SK-N-SH (cell line): ENCODE measurements at regions not wholly inside any gene's neighbourhood (a gene's known extent, or its start where the extent isn't known, plus 50 kb on each side); places are given as distances from the start of the nearest gene placed in this dataset.

Source experiments
- CTCF ChIA-PET: fragments of 300-600, 350-600 bp; formaldehyde crosslinking; extraction: SDS; loops from one replicate; lab custom pipeline; 2021; lab: Yijun Ruan, JAX
- POLR2A ChIA-PET: fragments of 350-600 bp; sonication (Branson Sonifier 250); formaldehyde crosslinking; extraction: SDS; loops from one replicate; lab custom pipeline; 2020; ENCODE audit warnings: antibody characterized with exemption, inconsistent platforms; lab: Yijun Ruan, JAX
- DNase-seq: peaks from one replicate; pipeline ENCODE4 v3.0.0; 2012
- H2AFZ ChIP-seq: fragments of 200-600 bp; sonication (generic); 2 replicates; pipeline ENCODE4 v1.8.1; 2016; ENCODE audit warnings: antibody characterized with exemption, mild to moderate bottlenecking, low read depth
- H3F3A ChIP-seq: fragments of 200-600 bp; sonication (generic); replicated peaks from 2 replicates; pipeline ENCODE3; 2016; ENCODE audit warnings: antibody characterized with exemption, mild to moderate bottlenecking; ENCODE audit not compliant: insufficient read depth
- H3K27ac ChIP-seq, 2 experiments: fragments of 200-500 bp in 1 of 2; fragments of 200-600 bp in 1 of 2; sonication (Bioruptor generic) in 1 of 2; sonication (generic), shearing (Covaris generic) in 1 of 2; 2 replicates each; pipeline versions ENCODE4 v1.5.1 to v1.6.1; 2014 to 2016; ENCODE audit warnings: low read depth in 2 of 2, inconsistent platforms in 1 of 2, low read length in 1 of 2, mild to moderate bottlenecking in 1 of 2, mixed read lengths in 1 of 2
- H3K27me3 ChIP-seq: fragments of 200-600 bp; sonication (generic), shearing (Covaris generic); 2 replicates; pipeline ENCODE4 v1.6.1; 2016; ENCODE audit warnings: mixed run types; ENCODE audit not compliant: insufficient read depth
- H3K36me3 ChIP-seq, 2 experiments: fragments of 200-500 bp in 1 of 2; fragments of 200-600 bp in 1 of 2; sonication (Bioruptor generic) in 1 of 2; sonication (generic) in 1 of 2; replicated peaks in 1 of 2; 2 replicates each; pipeline versions ENCODE3 to v1.5.1; 2014 to 2016; ENCODE audit warnings: low read length in 1 of 2, mild to moderate bottlenecking in 1 of 2; ENCODE audit not compliant: insufficient read depth in 2 of 2, control insufficient read depth in 1 of 2
- H3K4me1 ChIP-seq, 2 experiments: fragments of 200-500 bp in 1 of 2; fragments of 200-600 bp in 1 of 2; sonication (Bioruptor generic) in 1 of 2; sonication (generic), shearing (Covaris generic) in 1 of 2; 2 replicates each; pipeline versions ENCODE4 v1.5.1 to v1.6.1; 2014 to 2016; ENCODE audit warnings: low read depth in 1 of 2, low read length in 1 of 2, mixed run types in 1 of 2; ENCODE audit not compliant: insufficient read depth in 2 of 2, control insufficient read depth in 1 of 2
- H3K4me2 ChIP-seq: fragments of 200-600 bp; sonication (generic), shearing (Covaris generic); 2 replicates; pipeline ENCODE4 v1.6.1; 2017; ENCODE audit warnings: mixed run types
- H3K4me3 ChIP-seq, 2 experiments: fragments of 200-500 bp in 1 of 2; fragments of 200-600 bp in 1 of 2; sonication (Bioruptor generic) in 1 of 2; sonication (generic), shearing (Covaris generic) in 1 of 2; 2 replicates each; pipeline versions ENCODE4 v1.5.1 to v1.8.1; 2014 to 2016; ENCODE audit warnings: low read depth in 2 of 2, inconsistent platforms in 1 of 2, low read length in 1 of 2, mild to moderate bottlenecking in 1 of 2, mixed read lengths in 1 of 2, moderate library complexity in 1 of 2
- H3K79me2 ChIP-seq: fragments of 200-600 bp; sonication (generic); 2 replicates; pipeline ENCODE4 v1.8.1; 2017; ENCODE audit warnings: mild to moderate bottlenecking; ENCODE audit not compliant: insufficient read depth
- H3K9ac ChIP-seq: fragments of 200-600 bp; sonication (generic); 2 replicates; pipeline ENCODE4 v1.6.1; 2017; ENCODE audit warnings: mixed run types
- H3K9me2 ChIP-seq: fragments of 200-600 bp; sonication (generic); 2 replicates; pipeline ENCODE4 v1.6.1; 2017; ENCODE audit warnings: mixed run types
- H3K9me3 ChIP-seq: fragments of 200-600 bp; sonication (generic); 2 replicates; pipeline ENCODE4 v1.6.1; 2017; ENCODE audit warnings: mixed run types, mild to moderate bottlenecking, moderate library complexity
- H4K20me1 ChIP-seq: fragments of 200-600 bp; sonication (generic); 2 replicates; pipeline ENCODE4 v1.6.1; 2017; ENCODE audit warnings: mild to moderate bottlenecking, mixed run types; ENCODE audit not compliant: insufficient read depth
- CHD2 ChIP-seq: fragments of 150-350 bp; IDR thresholded peaks from 2 replicates; pipeline ENCODE4 v1.6.1; 2018; ENCODE audit warnings: low read length; ENCODE audit not compliant: partially characterized antibody
- FOSL2 ChIP-seq: IDR thresholded peaks from 2 replicates; pipeline ENCODE4 v1.4.0; 2012; ENCODE audit warnings: low read depth, mild to moderate bottlenecking, moderate library complexity, borderline replicate concordance
- GATA2 ChIP-seq: sonication (generic); formaldehyde crosslinking; IDR thresholded peaks from 2 replicates; pipeline ENCODE4 v1.5.0; 2020; ENCODE audit warnings: mild to moderate bottlenecking, missing genetic modification reagents
- MXI1 ChIP-seq: IDR thresholded peaks from 2 replicates; pipeline ENCODE4 v1.6.1; 2012; ENCODE audit warnings: mild to moderate bottlenecking, low read depth, low read length, improper control_type of control experiment
- POLR2AphosphoS5 ChIP-seq: IDR thresholded peaks from 2 replicates; pipeline ENCODE4 v1.6.1; 2012; ENCODE audit warnings: low read depth, low read length
- RCOR1 ChIP-seq: fragments of 150-350 bp; IDR thresholded peaks from 2 replicates; pipeline ENCODE4 v1.6.1; 2017; ENCODE audit warnings: antibody characterized with exemption, low read length
- RFX5 ChIP-seq: IDR thresholded peaks from 2 replicates; pipeline ENCODE4 v1.6.1; 2012; ENCODE audit warnings: mild to moderate bottlenecking, improper control_type of control experiment, low read length
- RXRA ChIP-seq: IDR thresholded peaks from 2 replicates; pipeline ENCODE4 v1.4.0; 2012; ENCODE audit warnings: low read depth, mild to moderate bottlenecking, borderline replicate concordance
- SIN3A ChIP-seq: IDR thresholded peaks from 2 replicates; pipeline ENCODE4 v1.6.1; 2012; ENCODE audit warnings: low read depth, mild to moderate bottlenecking, low read length, moderate library complexity, borderline replicate concordance
- SMC3 ChIP-seq: IDR thresholded peaks from 2 replicates; pipeline ENCODE4 v1.6.1; 2012; ENCODE audit warnings: low read depth, low read length, improper control_type of control experiment
- TCF12 ChIP-seq: IDR thresholded peaks from 2 replicates; pipeline ENCODE4 v1.4.0; 2012
- TEAD4 ChIP-seq: IDR thresholded peaks from 2 replicates; pipeline ENCODE4 v1.4.0; 2012; ENCODE audit warnings: mild to moderate bottlenecking, borderline replicate concordance; ENCODE audit not compliant: insufficient read depth
- WGBS: methylation state at CpG from one replicate; pipeline ENCODE4 v1.1.6; 2017; ENCODE audit warnings: low lambda C conversion rate; 5-methylcytosine and 5-hydroxymethylcytosine counted together
- TF ChIP-seq, protein P1 (sequence below): IDR thresholded peaks from 2 replicates; pipeline ENCODE4; 2012
- TF ChIP-seq, protein P2 (sequence below): fragments of 150-350 bp; IDR thresholded peaks from 2 replicates; pipeline ENCODE4 v1.6.1; 2017; ENCODE audit warnings: antibody characterized with exemption, low read length, low read depth, borderline replicate concordance
- TF ChIP-seq, protein P3 (sequence below): IDR thresholded peaks from 2 replicates; pipeline ENCODE4 v1.4.0; 2012; ENCODE audit warnings: low read depth
- TF ChIP-seq, protein P4 (sequence below): IDR thresholded peaks from 2 replicates; pipeline ENCODE4 v1.6.1; 2012; ENCODE audit warnings: mild to moderate bottlenecking, low read depth, low read length, moderate library complexity
- TF ChIP-seq, protein P5 (sequence below): fragments of 200-600 bp; sonication (generic); IDR thresholded peaks from 2 replicates; pipeline ENCODE4 v1.6.1; 2017; ENCODE audit warnings: antibody characterized with exemption, mild to moderate bottlenecking, moderate library complexity

DNA sequence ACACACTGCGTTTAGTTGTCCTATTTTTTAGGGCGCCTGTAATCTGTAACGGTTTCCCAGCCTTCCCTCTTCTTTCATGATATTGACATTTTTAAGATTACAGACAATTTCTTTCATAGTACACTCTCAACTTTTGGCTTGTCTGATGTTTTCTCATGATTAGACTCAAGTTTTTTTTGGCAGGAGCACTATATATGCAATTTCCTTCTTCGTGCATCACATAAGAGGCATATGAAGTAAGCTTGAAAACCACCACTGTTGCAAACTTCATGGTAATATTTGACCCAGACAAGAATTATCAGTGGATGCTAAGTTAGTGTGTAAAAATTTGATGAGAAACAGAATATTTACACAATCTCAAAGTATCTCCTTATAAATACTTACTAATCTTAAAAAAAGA is 119.2 kb upstream of the CMC1 start:
- H3K9me3 ChIP-seq, result no peaks in the 10 kb centered on the region
- TF ChIP-seq, protein P1, sequence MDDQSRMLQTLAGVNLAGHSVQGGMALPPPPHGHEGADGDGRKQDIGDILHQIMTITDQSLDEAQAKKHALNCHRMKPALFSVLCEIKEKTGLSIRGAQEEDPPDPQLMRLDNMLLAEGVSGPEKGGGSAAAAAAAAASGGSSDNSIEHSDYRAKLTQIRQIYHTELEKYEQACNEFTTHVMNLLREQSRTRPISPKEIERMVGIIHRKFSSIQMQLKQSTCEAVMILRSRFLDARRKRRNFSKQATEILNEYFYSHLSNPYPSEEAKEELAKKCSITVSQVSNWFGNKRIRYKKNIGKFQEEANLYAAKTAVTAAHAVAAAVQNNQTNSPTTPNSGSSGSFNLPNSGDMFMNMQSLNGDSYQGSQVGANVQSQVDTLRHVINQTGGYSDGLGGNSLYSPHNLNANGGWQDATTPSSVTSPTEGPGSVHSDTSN, result no peak
- TF ChIP-seq SMC3 (no peak), RXRA (no peak), POLR2AphosphoS5 (no peak), TCF12 (no peak), RCOR1 (no peak), GATA2 (CRISPR knock-in tag) (no peak), FOSL2 (no peak)
- TF ChIP-seq, protein P2, sequence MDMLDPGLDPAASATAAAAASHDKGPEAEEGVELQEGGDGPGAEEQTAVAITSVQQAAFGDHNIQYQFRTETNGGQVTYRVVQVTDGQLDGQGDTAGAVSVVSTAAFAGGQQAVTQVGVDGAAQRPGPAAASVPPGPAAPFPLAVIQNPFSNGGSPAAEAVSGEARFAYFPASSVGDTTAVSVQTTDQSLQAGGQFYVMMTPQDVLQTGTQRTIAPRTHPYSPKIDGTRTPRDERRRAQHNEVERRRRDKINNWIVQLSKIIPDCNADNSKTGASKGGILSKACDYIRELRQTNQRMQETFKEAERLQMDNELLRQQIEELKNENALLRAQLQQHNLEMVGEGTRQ, result no peak
- TF ChIP-seq, protein P3, sequence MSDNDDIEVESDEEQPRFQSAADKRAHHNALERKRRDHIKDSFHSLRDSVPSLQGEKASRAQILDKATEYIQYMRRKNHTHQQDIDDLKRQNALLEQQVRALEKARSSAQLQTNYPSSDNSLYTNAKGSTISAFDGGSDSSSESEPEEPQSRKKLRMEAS, result no peak
- no peak overlapping the region for H3K4me2 ChIP-seq
- no peaks in the 10 kb centered on the region for H4K20me1 ChIP-seq
- H3K4me1 ChIP-seq, result peaks cover 0 to 2% of the 10 kb centered on the region in 2 experiments; a peak in 1 of 4 replicates
- H3K9ac ChIP-seq, result no peak overlapping the region
- no peaks in the 10 kb centered on the region for H3K79me2 ChIP-seq
- H3K36me3 ChIP-seq, result no peaks in the 10 kb centered on the region
- ChIA-PET CTCF (no interaction called here), POLR2A (no interaction called here)
- no peaks in the 10 kb centered on the region for H3K27me3 ChIP-seq
- H3K9me2 ChIP-seq, result no peaks in the 10 kb centered on the region
- no peak overlapping the region for H3K27ac ChIP-seq
- WGBS, result 39% methylated on average over 4 of the region's 4 CpGs
- no peaks in the 10 kb centered on the region for H3F3A ChIP-seq
- DNase-seq, result no peak
- no peak overlapping the region for H3K4me3 ChIP-seq
- H2AFZ ChIP-seq, result no peak overlapping the region

DNA sequence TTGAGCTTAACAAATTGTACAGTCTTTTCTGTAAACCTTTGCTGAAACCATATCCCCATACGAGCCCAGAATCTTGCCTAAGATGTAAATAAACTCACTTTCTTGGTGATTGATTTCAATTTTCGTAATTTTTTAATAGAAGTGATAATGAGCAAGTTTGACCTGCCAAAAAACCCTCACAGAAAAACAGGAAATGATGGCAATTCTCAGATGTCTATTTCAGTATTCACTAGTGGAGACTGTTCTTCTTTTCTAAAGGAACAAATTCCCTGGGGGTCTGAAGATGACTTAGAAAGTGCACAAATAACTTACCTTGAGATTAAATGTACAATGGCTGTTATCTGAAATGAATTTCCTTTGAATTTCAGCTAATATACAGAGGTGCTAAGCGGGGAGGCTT is 116.5 kb upstream of the CMC1 start:
- H3K9me2 ChIP-seq, result no peaks in the 10 kb centered on the region
- POLR2A ChIA-PET, result no interaction called here
- TF ChIP-seq, protein P2, result no peak
- no peak for TF ChIP-seq MXI1
- no peak for TF ChIP-seq CHD2
- TF ChIP-seq, protein P4, sequence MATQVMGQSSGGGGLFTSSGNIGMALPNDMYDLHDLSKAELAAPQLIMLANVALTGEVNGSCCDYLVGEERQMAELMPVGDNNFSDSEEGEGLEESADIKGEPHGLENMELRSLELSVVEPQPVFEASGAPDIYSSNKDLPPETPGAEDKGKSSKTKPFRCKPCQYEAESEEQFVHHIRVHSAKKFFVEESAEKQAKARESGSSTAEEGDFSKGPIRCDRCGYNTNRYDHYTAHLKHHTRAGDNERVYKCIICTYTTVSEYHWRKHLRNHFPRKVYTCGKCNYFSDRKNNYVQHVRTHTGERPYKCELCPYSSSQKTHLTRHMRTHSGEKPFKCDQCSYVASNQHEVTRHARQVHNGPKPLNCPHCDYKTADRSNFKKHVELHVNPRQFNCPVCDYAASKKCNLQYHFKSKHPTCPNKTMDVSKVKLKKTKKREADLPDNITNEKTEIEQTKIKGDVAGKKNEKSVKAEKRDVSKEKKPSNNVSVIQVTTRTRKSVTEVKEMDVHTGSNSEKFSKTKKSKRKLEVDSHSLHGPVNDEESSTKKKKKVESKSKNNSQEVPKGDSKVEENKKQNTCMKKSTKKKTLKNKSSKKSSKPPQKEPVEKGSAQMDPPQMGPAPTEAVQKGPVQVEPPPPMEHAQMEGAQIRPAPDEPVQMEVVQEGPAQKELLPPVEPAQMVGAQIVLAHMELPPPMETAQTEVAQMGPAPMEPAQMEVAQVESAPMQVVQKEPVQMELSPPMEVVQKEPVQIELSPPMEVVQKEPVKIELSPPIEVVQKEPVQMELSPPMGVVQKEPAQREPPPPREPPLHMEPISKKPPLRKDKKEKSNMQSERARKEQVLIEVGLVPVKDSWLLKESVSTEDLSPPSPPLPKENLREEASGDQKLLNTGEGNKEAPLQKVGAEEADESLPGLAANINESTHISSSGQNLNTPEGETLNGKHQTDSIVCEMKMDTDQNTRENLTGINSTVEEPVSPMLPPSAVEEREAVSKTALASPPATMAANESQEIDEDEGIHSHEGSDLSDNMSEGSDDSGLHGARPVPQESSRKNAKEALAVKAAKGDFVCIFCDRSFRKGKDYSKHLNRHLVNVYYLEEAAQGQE, result no peak
- TF ChIP-seq TEAD4, result no peak
- no peak for TF ChIP-seq SIN3A
- TF ChIP-seq TCF12, result no peak
- no peak for TF ChIP-seq RFX5
- TF ChIP-seq POLR2AphosphoS5, result no peak
- TF ChIP-seq, protein P5, sequence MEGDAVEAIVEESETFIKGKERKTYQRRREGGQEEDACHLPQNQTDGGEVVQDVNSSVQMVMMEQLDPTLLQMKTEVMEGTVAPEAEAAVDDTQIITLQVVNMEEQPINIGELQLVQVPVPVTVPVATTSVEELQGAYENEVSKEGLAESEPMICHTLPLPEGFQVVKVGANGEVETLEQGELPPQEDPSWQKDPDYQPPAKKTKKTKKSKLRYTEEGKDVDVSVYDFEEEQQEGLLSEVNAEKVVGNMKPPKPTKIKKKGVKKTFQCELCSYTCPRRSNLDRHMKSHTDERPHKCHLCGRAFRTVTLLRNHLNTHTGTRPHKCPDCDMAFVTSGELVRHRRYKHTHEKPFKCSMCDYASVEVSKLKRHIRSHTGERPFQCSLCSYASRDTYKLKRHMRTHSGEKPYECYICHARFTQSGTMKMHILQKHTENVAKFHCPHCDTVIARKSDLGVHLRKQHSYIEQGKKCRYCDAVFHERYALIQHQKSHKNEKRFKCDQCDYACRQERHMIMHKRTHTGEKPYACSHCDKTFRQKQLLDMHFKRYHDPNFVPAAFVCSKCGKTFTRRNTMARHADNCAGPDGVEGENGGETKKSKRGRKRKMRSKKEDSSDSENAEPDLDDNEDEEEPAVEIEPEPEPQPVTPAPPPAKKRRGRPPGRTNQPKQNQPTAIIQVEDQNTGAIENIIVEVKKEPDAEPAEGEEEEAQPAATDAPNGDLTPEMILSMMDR, result no peak
- TF ChIP-seq, all 33 proteins: peak for 0
- H4K20me1 ChIP-seq, result no peaks in the 10 kb centered on the region
- no peaks in the 10 kb centered on the region for H3K27me3 ChIP-seq
- no peak overlapping the region for H3K4me3 ChIP-seq
- H3K27ac ChIP-seq, result no peak overlapping the region
- no peaks in the 10 kb centered on the region for H3F3A ChIP-seq
- no peaks in the 10 kb centered on the region for H3K36me3 ChIP-seq
- no peak overlapping the region for H3K4me2 ChIP-seq
- H3K9ac ChIP-seq, result no peak overlapping the region
- no peak for DNase-seq
- CTCF ChIA-PET, result no interaction called here
- 7% methylated on average over 3 of the region's 3 CpGs for WGBS
- no peaks in the 10 kb centered on the region for H3K9me3 ChIP-seq
- peaks cover 0 to 2% of the 10 kb centered on the region in 2 experiments; a peak in 1 of 4 replicates for H3K4me1 ChIP-seq
- no peak overlapping the region for H2AFZ ChIP-seq
- no peaks in the 10 kb centered on the region for H3K79me2 ChIP-seq
